ENCODE measurements at regions not wholly inside any gene's neighbourhood (a gene's known extent, or its start where the extent isn't known, plus 50 kb on each side); places are given as distances from the start of the nearest gene placed in this dataset.

DNA sequence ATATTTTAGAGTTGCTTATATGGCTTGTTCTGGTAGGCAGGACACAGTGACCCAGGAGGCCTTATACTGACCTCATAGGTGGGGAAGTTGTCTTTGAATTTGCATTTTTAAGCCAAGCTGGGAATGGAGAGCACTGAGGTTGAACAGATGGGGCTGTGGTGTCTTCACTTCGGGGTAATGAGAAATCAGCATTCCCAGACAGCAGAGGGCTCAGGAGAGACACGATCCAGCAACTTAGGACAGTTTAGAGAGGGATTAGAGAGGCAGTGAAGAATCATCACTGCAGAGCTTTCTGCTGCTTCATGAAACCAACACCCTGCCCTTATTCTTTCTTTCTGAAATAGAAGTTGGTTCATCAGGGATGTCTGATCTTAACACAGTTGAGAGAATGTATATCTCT lies 202.4 kb downstream of the TDRD15 start:
- no peaks in the 10 kb centered on the region for H3F3A ChIP-seq (ENCODE audit: insufficient read depth)

DNA sequence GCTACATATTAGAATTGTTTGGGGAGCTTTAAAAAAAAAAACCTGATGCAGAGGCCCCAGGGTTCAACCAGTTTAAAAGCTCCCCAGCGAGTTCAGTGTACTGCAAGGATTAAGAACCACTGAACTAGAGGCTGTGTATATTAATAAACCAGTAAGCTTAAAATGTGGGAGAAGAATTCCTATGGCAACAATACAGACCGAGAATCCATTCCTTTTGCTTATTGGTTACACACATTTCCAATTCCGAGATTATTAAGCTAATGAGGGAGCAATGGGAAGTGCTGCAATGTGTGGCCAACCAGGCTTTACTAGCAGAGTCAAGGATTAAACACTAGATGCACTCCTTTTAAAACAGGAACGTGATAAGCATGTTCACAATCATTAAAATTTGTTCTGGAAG lies 204.4 kb downstream of the TDRD15 start:
- H3K9me2 ChIP-seq (replicated peaks; ENCODE audit: insufficient read depth, low read length): no peaks in the 10 kb centered on the region
- no peaks in the 10 kb centered on the region for H4K20me1 ChIP-seq (ENCODE audit: low read depth, low read length)
- no peaks in the 10 kb centered on the region for H3K79me2 ChIP-seq (ENCODE audit: insufficient read depth, low read length)
- H3K36me3 ChIP-seq (ENCODE audit: low read length): no peaks in the 10 kb centered on the region
- no peak overlapping the region for H3K4me3 ChIP-seq (ENCODE audit: insufficient read depth, low read length, poor library complexity, severe bottlenecking)
- TF ChIP-seq, protein P1, sequence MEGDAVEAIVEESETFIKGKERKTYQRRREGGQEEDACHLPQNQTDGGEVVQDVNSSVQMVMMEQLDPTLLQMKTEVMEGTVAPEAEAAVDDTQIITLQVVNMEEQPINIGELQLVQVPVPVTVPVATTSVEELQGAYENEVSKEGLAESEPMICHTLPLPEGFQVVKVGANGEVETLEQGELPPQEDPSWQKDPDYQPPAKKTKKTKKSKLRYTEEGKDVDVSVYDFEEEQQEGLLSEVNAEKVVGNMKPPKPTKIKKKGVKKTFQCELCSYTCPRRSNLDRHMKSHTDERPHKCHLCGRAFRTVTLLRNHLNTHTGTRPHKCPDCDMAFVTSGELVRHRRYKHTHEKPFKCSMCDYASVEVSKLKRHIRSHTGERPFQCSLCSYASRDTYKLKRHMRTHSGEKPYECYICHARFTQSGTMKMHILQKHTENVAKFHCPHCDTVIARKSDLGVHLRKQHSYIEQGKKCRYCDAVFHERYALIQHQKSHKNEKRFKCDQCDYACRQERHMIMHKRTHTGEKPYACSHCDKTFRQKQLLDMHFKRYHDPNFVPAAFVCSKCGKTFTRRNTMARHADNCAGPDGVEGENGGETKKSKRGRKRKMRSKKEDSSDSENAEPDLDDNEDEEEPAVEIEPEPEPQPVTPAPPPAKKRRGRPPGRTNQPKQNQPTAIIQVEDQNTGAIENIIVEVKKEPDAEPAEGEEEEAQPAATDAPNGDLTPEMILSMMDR (IDR thresholded peaks at IDR 0.05; ENCODE audit: insufficient read depth, low read length, poor library complexity, severe bottlenecking): no peak
- no peak for TF ChIP-seq EZH2phosphoT487 (conservative IDR thresholded peaks at IDR 0.05; ENCODE audit: low read length)
- H2AFZ ChIP-seq (ENCODE audit: low read depth, low read length, severe bottlenecking): no peak overlapping the region
- no peaks in the 10 kb centered on the region for H3K9me3 ChIP-seq (ENCODE audit: insufficient read depth, low read length)
- no peaks in the 10 kb centered on the region for H3F3A ChIP-seq (ENCODE audit: insufficient read depth)
- no peak overlapping the region for H3K9ac ChIP-seq (ENCODE audit: low read length)
- H3K27ac ChIP-seq (ENCODE audit: low read depth, low read length): no peak overlapping the region
- no peaks in the 10 kb centered on the region for H3K27me3 ChIP-seq (ENCODE audit: low read length)
- H3K4me2 ChIP-seq (ENCODE audit: low read depth, low read length, poor library complexity, severe bottlenecking): no peak overlapping the region

More for the DNA sequence above, 202.4 kb downstream of the TDRD15 start:
- no peak overlapping the region for H3K27ac ChIP-seq (ENCODE audit: low read depth, low read length)
- H4K20me1 ChIP-seq (ENCODE audit: low read depth, low read length): no peaks in the 10 kb centered on the region
- H3K36me3 ChIP-seq (ENCODE audit: low read length): no peaks in the 10 kb centered on the region
- no peak overlapping the region for H2AFZ ChIP-seq (ENCODE audit: low read depth, low read length, severe bottlenecking)
- no peak overlapping the region for H3K9ac ChIP-seq (ENCODE audit: low read length)
- TF ChIP-seq EZH2phosphoT487 (conservative IDR thresholded peaks at IDR 0.05; ENCODE audit: low read length): no peak
- TF ChIP-seq, protein P1 (IDR thresholded peaks at IDR 0.05; ENCODE audit: insufficient read depth, low read length, poor library complexity, severe bottlenecking): no peak
- H3K9me3 ChIP-seq (ENCODE audit: insufficient read depth, low read length): no peaks in the 10 kb centered on the region
- no peaks in the 10 kb centered on the region for H3K79me2 ChIP-seq (ENCODE audit: insufficient read depth, low read length)
- H3K4me3 ChIP-seq (ENCODE audit: insufficient read depth, low read length, poor library complexity, severe bottlenecking): no peak overlapping the region
- no peaks in the 10 kb centered on the region for H3K9me2 ChIP-seq (replicated peaks; ENCODE audit: insufficient read depth, low read length)
- no peaks in the 10 kb centered on the region for H3K27me3 ChIP-seq (ENCODE audit: low read length)
- H3K4me2 ChIP-seq (ENCODE audit: low read depth, low read length, poor library complexity, severe bottlenecking): no peak overlapping the region

DNA sequence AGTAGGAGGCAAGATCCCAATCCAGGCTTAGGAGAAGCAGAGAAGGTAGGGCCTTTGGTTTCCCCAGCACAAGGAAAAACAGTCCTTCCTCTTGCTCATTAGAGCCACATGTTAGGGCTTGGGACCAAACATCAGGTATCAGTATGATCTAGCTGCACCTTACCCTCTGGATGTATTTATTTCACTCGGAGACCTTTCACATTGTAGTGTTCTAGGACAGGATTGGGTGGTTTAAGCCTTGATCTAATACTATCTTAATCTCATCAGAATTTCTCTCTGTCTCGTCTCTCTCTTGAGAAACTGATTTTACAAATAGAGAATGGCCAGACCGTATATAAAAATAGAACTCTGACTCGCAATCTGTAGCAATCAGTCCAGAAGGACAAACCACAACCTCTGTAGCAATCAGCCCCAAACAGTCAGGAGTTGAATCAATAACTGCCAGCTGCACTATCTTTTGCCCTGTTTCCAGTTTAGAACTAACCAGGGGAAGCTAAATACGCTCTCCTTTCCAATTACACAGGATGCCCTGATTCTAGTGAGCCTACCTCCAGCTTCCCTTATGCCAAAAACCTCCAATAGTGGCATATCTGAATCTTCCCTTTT lies 207.1 kb downstream of the TDRD15 start:
- Histone ChIP-seq H3K79me2 (ENCODE audit: insufficient read depth, low read length) (no peaks in the 10 kb centered on the region), H3K9me2 (replicated peaks; ENCODE audit: insufficient read depth, low read length) (no peaks in the 10 kb centered on the region), H4K20me1 (ENCODE audit: low read depth, low read length) (no peaks in the 10 kb centered on the region), H2AFZ (ENCODE audit: low read depth, low read length, severe bottlenecking) (no peak overlapping the region), H3K27me3 (ENCODE audit: low read length) (no peaks in the 10 kb centered on the region), H3K27ac (ENCODE audit: low read depth, low read length) (no peak overlapping the region), H3K9ac (ENCODE audit: low read length) (no peak overlapping the region), H3F3A (ENCODE audit: insufficient read depth) (no peaks in the 10 kb centered on the region), H3K4me3 (ENCODE audit: insufficient read depth, low read length, poor library complexity, severe bottlenecking) (no peak overlapping the region), H3K9me3 (ENCODE audit: insufficient read depth, low read length) (no peaks in the 10 kb centered on the region), H3K4me2 (ENCODE audit: low read depth, low read length, poor library complexity, severe bottlenecking) (no peak overlapping the region), H3K36me3 (ENCODE audit: low read length) (no peaks in the 10 kb centered on the region)
- TF ChIP-seq EZH2phosphoT487 (conservative IDR thresholded peaks at IDR 0.05; ENCODE audit: low read length): no peak
- TF ChIP-seq, protein P1 (IDR thresholded peaks at IDR 0.05; ENCODE audit: insufficient read depth, low read length, poor library complexity, severe bottlenecking): no peak
